Spleen (tissue), 7 donors: ENCODE measurements at regions not wholly inside any gene's neighbourhood (a gene's known extent, or its start where the extent isn't known, plus 50 kb on each side); places are given as distances from the start of the nearest gene placed in this dataset.

Source experiments
- POLR2A ChIP-seq, 3 donors: fragments of 450-650 bp; IDR thresholded peaks; one replicate each; pipeline ENCODE4 v1.5.1; 2017; ENCODE audit warnings: antibody characterized with exemption in 3 of 3, mild to moderate bottlenecking in 1 of 3
- TF ChIP-seq, protein P1 (sequence below), 11 experiments: fragments of 200-600 bp in 7 of 11; fragments of 450-650 bp in 4 of 11; sonication (generic) in 4 of 11; IDR thresholded peaks in 8 of 11; conservative IDR thresholded peaks in 3 of 11; 1 replicate in 7 of 11; 2 replicates in 4 of 11; pipeline versions ENCODE4 v1.4.0 to v1.8.0; 2016 to 2021; ENCODE audit warnings: antibody characterized with exemption in 11 of 11, inconsistent platforms in 4 of 11, mild to moderate bottlenecking in 1 of 11
- donor health status: DM: no; HTN: no; CAD: no; lungs with moderate emphysema.
- donor health status: DM: no; HTN: no; CAD: no.
- donor health status: DM: no; HTN: no; CAD: no.

GRCh38 chr14:45621731-45622130 lies 368.7 kb upstream of the MIS18BP1 start:
- TF ChIP-seq POLR2A (IDR thresholded peaks at IDR 0.05) = no peak
- TF ChIP-seq, protein P1, sequence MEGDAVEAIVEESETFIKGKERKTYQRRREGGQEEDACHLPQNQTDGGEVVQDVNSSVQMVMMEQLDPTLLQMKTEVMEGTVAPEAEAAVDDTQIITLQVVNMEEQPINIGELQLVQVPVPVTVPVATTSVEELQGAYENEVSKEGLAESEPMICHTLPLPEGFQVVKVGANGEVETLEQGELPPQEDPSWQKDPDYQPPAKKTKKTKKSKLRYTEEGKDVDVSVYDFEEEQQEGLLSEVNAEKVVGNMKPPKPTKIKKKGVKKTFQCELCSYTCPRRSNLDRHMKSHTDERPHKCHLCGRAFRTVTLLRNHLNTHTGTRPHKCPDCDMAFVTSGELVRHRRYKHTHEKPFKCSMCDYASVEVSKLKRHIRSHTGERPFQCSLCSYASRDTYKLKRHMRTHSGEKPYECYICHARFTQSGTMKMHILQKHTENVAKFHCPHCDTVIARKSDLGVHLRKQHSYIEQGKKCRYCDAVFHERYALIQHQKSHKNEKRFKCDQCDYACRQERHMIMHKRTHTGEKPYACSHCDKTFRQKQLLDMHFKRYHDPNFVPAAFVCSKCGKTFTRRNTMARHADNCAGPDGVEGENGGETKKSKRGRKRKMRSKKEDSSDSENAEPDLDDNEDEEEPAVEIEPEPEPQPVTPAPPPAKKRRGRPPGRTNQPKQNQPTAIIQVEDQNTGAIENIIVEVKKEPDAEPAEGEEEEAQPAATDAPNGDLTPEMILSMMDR (IDR thresholded peaks at IDR 0.05 in 8 of 11, conservative IDR thresholded peaks at IDR 0.05 in 3 of 11) = no peak
